HepG2 (cell line): ENCODE measurements at regions not wholly inside any gene's neighbourhood (a gene's known extent, or its start where the extent isn't known, plus 50 kb on each side); places are given as distances from the start of the nearest gene placed in this dataset.

Experiments
- NPAS2 ChIP-seq: sonication (generic); formaldehyde crosslinking; IDR thresholded peaks from 2 replicates; pipeline ENCODE4 v1.8.0; 2022; ENCODE audit warnings: mild to moderate bottlenecking, missing genetic modification reagents, borderline replicate concordance
- NR1H2 ChIP-seq: sonication (generic); formaldehyde crosslinking; IDR thresholded peaks from 2 replicates; pipeline ENCODE4 v1.8.1; 2022; ENCODE audit warnings: low read depth, missing genetic modification reagents, borderline replicate concordance
- ZBTB20 ChIP-seq: sonication (generic); formaldehyde crosslinking; IDR thresholded peaks from 2 replicates; pipeline ENCODE4 v1.8.1; 2023; ENCODE audit warnings: missing genetic modification reagents, low read depth, mild to moderate bottlenecking, borderline replicate concordance

- TF ChIP-seq NR1H2 (CRISPR knock-in tag) (no peak), ZBTB20 (CRISPR knock-in tag) (no peak), NPAS2 (CRISPR knock-in tag) (no peak)
Measured at GRCh38 chr9:88045686-88046085, 71.4 kb upstream of the CDK20 start.
